HG03064 (cell line): ENCODE measurements at regions not wholly inside any gene's neighbourhood (a gene's known extent, or its start where the extent isn't known, plus 50 kb on each side); places are given as distances from the start of the nearest gene placed in this dataset.
"Not testable (repeated sequence)": the region's sequence is repeated elsewhere in the genome, so short reads cannot be mapped to it uniquely, and the experiment has no call there.

ENCODE experiments used
- ATAC-seq: cut with Tn5 transposase; IDR thresholded peaks from one replicate; pipeline ENCODE4 v1.9.1; 2021; ENCODE audit warnings: low read depth; ENCODE audit not compliant: unreplicated experiment

DNA sequence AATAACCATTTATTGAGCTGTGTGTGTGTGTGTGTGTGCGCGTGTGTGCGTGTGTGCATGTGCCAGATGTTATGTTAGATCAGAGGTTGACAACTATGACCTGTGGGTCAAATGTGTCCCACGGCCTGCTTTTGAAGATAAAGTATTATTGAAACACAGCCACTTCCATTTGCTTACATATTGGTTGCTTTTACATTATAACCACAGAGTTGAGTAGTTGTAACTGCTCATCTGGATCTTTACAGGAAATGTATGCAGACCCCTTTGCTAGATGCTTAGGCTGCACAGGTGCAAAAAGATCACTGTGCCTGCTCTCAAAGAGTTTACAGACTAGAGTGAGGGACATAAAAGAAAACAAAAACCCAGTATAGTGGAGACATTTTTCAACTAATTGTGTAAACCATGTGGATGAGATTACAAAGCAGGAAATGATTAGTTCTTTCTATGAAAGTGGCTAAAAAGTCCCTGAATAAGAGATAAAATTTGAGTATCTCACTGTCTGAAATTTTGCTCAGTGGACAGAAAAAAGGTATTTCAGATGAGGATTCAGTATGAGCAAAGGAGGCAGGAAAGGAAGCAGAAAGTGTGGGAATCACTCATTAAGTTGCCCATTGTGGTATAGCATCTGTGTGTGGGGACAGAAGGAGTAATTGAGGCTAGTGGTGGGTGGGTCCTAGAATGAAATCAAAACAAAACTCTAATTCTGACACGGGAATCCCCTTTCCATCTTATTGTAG lies 188.4 kb downstream of the PAH start:
- ATAC-seq, result no peak

DNA sequence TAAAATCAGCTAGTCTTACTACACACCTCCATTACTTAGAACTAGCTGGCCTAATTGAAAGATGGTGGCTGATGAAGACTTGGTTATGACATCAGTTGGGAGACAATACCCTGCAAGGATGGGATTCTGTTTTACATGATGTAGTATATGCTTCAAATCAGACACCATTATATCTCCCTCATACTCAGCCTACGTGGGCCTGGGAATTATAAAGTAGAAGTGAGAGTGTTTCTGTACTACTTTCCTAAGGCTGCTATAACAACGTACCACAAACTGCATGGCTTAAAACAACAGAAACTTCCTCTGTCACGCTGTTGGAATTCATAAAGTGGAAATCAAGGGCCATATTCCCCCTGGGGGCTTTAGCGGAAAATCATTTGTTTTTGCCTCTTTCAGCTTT lies 190.4 kb downstream of the PAH start:
- no peak for ATAC-seq

DNA sequence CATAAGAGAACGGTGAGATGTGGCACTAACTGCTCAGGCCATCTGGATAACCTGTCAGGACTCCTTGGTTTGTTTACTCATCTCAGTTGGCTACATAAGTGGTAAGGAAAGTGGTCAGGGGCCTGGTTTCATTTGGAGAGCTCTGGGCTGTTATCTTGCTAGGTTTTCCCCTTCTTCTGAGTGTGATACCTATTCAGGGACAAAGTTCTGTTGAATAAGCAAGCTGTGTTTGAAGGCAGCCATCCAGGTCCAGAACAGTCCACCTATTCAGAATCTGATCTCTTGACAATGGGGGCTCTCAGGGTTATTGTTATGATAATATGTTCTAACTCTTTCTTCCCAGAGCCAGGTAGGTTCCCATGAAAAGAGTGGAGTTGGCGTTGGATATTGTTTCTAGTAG lies 194.9 kb downstream of the PAH start:
- ATAC-seq, result no peak

DNA sequence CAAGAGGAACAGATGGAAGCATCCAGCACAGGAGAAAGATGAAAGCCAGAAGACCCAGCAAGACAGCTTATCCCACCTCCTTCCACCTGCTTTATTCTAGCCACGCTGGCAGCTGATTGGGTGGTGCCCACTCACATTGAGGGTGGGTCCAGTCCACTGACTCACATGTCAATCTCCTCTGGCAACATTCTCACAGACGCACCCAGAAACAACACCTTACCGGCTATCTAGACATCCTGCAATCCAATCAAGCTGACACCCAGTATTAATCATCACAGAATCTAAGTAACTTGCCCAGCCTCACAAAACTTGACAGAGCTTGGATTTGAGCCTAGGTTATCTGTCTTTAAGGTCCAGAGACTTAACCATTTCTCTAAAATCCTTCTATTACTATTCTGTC lies 208.9 kb downstream of the PAH start:
- ATAC-seq, result no peak

DNA sequence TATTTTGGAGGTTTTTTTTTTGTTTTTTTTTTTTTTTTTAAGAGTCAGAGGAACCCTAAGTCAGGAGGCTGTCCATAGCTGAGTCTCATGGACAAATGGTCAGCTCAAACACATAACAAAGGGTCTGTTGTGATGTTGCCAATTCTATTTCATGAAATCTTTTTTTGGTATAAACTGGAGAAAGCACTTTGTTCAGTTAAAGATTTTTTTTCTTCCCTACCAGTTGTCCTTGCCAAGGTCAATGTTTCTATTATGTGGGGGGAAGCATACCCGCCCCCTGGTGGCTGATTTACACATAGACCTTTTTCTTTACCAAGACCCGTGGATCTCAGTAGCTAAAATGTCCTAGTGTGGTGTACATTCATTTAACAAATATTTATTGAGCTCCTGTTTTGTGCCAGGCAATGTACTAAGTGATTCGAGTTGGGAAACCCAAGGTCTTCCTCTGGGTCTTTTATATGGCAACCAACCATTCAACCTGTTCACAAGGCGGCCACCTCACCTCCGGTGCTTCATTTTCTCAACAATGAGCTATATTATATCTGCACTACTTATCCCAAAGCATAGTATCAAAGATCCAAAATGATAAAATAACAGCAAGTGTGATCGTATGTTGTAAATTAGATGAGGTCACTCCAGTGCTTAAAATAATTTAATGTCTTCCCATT lies 214.5 kb downstream of the PAH start:
- ATAC-seq, result peak; percentile 67

DNA sequence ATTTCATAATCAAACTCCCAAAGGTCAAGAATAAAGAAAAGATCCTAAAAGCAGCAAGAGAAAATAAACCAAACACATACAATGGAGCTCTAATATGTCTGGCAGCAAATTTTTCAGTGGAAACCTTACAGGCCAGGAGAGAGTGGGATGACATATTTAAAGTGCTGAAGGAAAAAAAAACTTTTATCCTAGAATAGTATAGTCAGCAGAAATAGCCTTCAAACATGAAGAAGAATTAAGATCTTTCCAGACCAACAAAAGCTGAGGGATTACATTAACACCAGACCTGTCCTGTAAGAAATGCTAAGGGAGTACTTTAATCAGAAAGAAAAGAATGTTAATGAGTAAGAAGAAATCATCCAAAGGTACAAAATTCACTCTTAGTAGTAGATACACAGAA lies 215.7 kb upstream of the IGF1 start:
- ATAC-seq, result no peak

- no peak for ATAC-seq
Measured at GRCh38 chr12:102694903-102695302, 214.5 kb upstream of the IGF1 start.

DNA sequence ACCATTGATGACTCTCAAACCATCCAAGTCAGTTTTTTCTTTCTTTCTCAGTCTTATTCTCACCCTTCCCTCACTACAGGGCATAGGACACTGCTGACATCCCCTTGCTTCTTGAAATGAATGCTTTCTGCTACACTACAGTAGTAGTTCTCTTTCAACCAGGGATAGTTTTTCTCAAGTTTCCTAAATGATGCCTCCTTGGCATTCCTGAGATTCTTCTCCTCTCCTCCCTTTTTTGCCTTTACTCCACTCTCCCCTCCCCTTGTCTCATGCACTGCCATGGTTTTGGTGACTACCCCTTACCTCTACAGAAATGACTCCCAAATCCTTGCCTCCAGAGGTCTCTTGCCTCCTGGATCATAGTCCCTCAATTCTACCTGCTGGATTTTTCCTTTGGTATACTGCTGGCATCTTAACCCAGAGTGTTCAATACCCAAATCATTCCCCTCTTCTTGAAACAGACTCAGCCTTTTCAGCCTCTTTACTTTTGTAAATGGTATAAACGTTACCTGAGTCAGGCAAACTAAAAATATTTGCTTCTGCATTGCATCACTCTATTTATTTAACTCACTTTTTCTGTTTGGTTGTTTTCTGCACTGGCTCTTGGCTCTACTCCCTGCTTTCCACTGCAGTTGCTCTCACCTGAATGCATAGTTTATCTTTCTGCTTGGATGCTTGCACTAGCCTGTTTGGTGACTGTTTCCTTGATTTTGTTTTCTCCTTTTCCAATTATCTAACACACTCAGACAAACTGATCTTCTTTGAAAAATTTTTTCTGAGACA lies 211.6 kb upstream of the IGF1 start:
- no peak for ATAC-seq

- no peak for ATAC-seq
Measured at GRCh38 chr12:102690253-102690652, 209.9 kb upstream of the IGF1 start.

- no peak for ATAC-seq
Measured at GRCh38 chr12:102689701-102690100, 209.3 kb upstream of the IGF1 start.

DNA sequence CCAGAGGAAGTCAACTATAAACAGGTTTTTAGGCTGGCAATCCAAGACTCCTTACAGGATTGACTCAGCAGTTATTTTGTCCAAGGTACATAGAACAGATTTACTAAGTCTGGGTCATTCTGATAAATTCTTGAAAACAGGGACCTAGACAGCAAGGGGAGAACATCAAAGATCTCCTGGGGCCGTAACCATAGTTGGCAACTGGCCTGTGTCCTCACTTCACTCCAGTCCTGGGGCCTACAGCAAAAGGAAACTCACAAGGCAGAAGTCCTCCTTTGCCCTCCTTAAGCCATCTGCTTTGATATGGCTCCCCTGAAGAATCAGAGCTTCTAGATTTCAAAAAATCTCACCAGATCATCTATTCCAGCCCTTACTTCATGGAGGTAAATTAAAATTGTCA lies 207.2 kb upstream of the IGF1 start:
- ATAC-seq, result no peak

DNA sequence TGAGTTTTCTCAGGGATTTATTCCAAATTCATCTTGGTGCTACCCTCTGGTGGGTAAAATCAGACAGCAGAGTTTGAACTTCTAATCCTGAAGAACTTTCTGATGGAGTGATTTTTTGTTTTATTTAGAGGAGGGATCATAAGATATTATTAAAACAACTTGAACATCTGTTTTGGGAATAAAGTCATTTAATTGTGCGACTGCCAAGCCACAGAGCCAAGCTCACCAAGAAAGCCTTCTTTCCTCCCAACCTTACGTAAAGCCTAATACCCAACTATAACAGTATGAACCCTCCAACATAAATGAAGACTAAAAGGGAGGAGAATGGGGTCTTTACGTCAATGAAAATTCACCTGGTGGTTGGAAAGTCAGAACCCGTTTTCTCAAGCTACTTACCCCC lies 205.5 kb upstream of the IGF1 start:
- no peak for ATAC-seq

- no peak for ATAC-seq
Measured at GRCh38 chr12:102685172-102685571, 204.8 kb upstream of the IGF1 start.

- no peak for ATAC-seq
Measured at GRCh38 chr12:102682366-102683289, 202.3 kb upstream of the IGF1 start.

DNA sequence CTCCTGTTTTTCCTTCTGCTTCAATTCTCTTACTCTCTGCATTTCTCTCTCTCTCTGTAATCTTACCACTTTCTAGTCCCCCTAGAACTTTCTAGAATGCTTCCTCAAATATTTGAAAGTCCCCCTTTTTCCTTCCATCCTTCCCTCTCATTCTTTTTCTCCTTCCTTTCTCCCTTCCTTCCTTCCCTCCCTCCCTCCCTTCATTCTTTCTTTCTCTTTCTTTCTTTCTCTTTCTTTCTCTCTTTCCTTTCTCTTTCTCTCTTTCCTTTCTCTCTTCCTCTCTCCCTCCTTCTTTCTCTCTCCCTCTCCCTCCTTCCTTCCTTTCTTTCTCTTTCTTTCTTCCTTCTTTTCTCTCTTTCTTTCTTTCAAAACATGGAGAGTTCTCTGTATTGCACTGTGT lies 201.4 kb upstream of the IGF1 start:
- no peak for ATAC-seq

- ATAC-seq, result no peak
Measured at GRCh38 chr12:102681309-102681708, 200.9 kb upstream of the IGF1 start.

GRCh38 chr12:102680304-102680703 lies 199.9 kb upstream of the IGF1 start:
- ATAC-seq, result no peak

DNA sequence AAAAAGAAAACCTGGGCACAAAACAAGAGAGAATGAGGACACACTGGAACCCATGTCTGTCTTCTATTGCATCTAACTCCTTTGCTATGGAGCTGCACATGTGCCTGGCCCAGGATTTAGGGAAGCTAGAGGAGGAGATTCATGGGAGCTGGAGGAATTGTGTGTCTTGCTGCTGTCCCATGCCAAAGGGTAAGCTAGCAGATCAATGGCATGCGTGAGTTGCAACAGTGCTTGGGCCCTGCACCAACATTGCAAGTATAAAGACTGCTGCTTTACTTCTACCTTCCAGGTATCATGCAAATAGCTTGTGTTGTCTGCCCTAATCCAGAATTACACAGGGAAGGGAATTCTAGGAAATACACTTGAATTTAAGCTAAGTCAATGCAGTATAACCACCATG lies 196.4 kb upstream of the IGF1 start:
- ATAC-seq, result no peak

DNA sequence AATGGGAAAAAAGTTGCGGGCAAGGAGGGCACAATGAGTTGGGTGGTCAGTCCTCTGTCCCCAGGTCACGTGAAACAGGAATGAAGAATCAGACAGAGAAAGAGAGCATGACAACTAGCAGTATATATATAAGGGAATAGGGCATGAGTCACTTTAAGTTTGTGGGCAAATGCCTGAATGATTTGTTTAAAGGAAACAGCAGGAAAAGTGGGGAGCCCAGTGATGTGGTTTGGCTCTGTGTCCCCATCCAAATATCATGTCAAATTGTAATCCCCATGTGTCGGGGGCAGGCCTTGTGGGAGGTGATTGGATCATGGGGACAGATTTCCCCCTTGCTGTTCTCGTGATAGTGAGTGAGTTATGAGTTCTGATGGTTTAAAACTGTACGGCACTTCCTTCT lies 195.3 kb upstream of the IGF1 start:
- ATAC-seq, result no peak

GRCh38 chr12:102673606-102674005 lies 193.2 kb upstream of the IGF1 start:
- ATAC-seq, result no peak

DNA sequence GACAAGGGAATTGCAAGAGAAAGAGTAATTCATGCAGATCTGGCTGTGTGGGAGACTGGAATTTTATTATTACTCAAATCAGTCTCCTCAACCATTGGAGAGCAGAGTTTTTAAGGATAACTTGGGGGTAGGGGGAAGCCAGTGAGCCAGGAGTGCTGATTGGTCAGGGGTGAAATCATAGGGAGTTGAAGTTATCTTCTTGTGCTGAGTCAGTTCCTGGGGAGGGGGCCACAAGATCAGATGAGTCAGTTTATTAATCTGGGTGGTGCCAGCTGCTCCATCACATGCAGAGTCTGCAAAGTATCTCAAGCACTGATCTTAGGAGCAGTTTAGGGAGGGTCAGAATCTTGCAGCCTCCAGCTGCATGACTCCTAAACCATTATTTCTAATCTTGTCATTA lies 191.8 kb upstream of the IGF1 start:
- ATAC-seq, result not testable (repeated sequence)
